Osteocyte (in vitro differentiated cells): ENCODE measurements at regions not wholly inside any gene's neighbourhood (a gene's known extent, or its start where the extent isn't known, plus 50 kb on each side); places are given as distances from the start of the nearest gene placed in this dataset.
A peak's percentile ranks its signal among the peaks of the same experiment; 100 is the strongest.
"Not testable (repeated sequence)": the region's sequence is repeated elsewhere in the genome, so short reads cannot be mapped to it uniquely, and the experiment has no call there.

Experiments used
- DNase-seq: peaks from one replicate; pipeline ENCODE4 v3.0.0; 2021; ENCODE audit warnings: mixed read lengths; ENCODE audit not compliant: unreplicated experiment; ENCODE audit errors: extremely low spot score
- H3K27ac Mint-ChIP-seq: one replicate; pipeline ENCODE4 v1.8.0; 2021; ENCODE audit warnings: mild to moderate bottlenecking, mixed read lengths; ENCODE audit not compliant: unreplicated experiment
- H3K27me3 Mint-ChIP-seq: one replicate; pipeline ENCODE4 v1.8.0; 2021; ENCODE audit warnings: mixed read lengths; ENCODE audit not compliant: unreplicated experiment
- H3K36me3 Mint-ChIP-seq: one replicate; pipeline ENCODE4 v1.8.0; 2021; ENCODE audit warnings: mixed read lengths; ENCODE audit not compliant: unreplicated experiment
- H3K4me1 Mint-ChIP-seq: one replicate; pipeline ENCODE4 v1.8.0; 2021; ENCODE audit warnings: mixed read lengths; ENCODE audit not compliant: unreplicated experiment
- H3K4me3 Mint-ChIP-seq: one replicate; pipeline ENCODE4 v1.8.0; 2021; ENCODE audit warnings: mild to moderate bottlenecking, moderate library complexity, mixed read lengths; ENCODE audit not compliant: unreplicated experiment
- H3K9me3 Mint-ChIP-seq: one replicate; pipeline ENCODE4 v1.8.0; 2021; ENCODE audit warnings: mixed read lengths; ENCODE audit not compliant: unreplicated experiment
- TF ChIP-seq, protein P1 (sequence below): fragments of 200-600 bp; sonication (generic); IDR thresholded peaks from 2 replicates; pipeline ENCODE4 v1.5.0; 2021; ENCODE audit warnings: antibody characterized with exemption, mild to moderate bottlenecking, moderate library complexity

DNA sequence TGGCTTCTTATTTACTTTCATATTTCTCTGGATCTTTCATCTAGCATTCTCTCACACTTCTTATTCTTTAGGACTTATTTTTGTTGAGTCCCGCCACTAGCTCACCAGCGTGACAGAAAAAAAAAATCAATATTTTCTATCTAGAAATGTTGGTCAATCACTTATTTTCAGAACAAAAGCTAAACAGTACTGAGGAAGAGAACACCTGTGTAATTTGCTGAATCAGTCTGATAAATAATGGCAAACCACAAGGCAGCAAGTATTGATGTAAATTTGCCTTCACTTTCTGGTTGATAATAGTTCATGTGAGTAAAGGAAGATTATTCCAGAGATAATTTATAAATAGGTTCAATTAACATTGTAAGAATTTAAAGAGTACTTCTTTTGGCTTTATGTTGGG lies 179.2 kb downstream of the BCHE start:
- Mint-ChIP-seq H3K4me3 (no peak overlapping the region), H3K36me3 (no peaks in the 10 kb centered on the region), H3K9me3 (no peaks in the 10 kb centered on the region), H3K27ac (no peak overlapping the region), H3K4me1 (no peaks in the 10 kb centered on the region), H3K27me3 (no peaks in the 10 kb centered on the region)
- DNase-seq, result no peak
- TF ChIP-seq, protein P1, sequence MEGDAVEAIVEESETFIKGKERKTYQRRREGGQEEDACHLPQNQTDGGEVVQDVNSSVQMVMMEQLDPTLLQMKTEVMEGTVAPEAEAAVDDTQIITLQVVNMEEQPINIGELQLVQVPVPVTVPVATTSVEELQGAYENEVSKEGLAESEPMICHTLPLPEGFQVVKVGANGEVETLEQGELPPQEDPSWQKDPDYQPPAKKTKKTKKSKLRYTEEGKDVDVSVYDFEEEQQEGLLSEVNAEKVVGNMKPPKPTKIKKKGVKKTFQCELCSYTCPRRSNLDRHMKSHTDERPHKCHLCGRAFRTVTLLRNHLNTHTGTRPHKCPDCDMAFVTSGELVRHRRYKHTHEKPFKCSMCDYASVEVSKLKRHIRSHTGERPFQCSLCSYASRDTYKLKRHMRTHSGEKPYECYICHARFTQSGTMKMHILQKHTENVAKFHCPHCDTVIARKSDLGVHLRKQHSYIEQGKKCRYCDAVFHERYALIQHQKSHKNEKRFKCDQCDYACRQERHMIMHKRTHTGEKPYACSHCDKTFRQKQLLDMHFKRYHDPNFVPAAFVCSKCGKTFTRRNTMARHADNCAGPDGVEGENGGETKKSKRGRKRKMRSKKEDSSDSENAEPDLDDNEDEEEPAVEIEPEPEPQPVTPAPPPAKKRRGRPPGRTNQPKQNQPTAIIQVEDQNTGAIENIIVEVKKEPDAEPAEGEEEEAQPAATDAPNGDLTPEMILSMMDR, result no peak

DNA sequence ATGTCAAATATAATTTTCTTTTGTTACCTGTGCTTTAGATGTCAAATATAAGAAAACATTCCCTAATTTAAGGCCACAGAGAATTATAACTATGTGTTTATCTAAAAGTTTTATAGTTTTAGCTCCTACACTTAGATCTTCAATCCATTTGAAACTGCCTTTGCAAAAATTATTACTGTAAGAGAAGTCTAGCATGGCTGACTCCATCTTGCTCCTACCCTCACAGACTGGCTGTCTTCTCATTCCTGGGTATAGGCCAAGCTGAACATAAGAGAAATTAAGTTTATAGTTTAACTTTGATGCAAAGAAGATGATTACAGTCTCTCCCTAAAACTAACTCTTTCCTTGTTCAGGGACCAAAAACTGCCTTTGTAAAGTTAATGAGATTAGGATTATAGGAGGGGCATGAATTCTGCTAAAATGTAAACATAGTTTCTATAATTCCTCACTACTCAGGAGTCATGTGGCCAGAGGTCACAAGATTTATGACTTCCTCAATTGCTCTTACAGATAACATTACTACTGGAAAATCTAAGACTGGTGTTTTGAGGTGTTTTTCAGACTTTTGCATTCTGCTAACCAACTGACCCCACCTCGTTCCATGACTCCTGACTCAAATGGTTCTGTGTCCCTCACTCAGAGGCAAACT lies 184.0 kb downstream of the BCHE start:
- H3K4me3 Mint-ChIP-seq, result no peak overlapping the region
- TF ChIP-seq, protein P1, result no peak
- H3K9me3 Mint-ChIP-seq, result no peaks in the 10 kb centered on the region

GRCh38 chr3:165649282-165649681 lies 187.9 kb downstream of the BCHE start:
- not testable (repeated sequence) for H3K27me3 Mint-ChIP-seq, H3K4me3 Mint-ChIP-seq, H3K27ac Mint-ChIP-seq, H3K9me3 Mint-ChIP-seq, DNase-seq, H3K4me1 Mint-ChIP-seq, H3K36me3 Mint-ChIP-seq

More for the DNA sequence above, 184.0 kb downstream of the BCHE start:
- Mint-ChIP-seq H3K4me1 (no peaks in the 10 kb centered on the region), H3K27me3 (no peaks in the 10 kb centered on the region), H3K27ac (no peak overlapping the region), H3K36me3 (no peaks in the 10 kb centered on the region)
- DNase-seq, result no peak

- DNase-seq, result no peak
- no peak overlapping the region for H3K4me3 Mint-ChIP-seq
- H3K27me3 Mint-ChIP-seq, result no peaks in the 10 kb centered on the region
- no peak overlapping the region for H3K27ac Mint-ChIP-seq
- peaks cover 23% of the 10 kb centered on the region for H3K4me1 Mint-ChIP-seq
- TF ChIP-seq, protein P1, result no peak
- no peaks in the 10 kb centered on the region for H3K9me3 Mint-ChIP-seq
- no peaks in the 10 kb centered on the region for H3K36me3 Mint-ChIP-seq
These were observed 192.0 kb downstream of the BCHE start for GRCh38 chr3:165645191-165645590.

- no peak for DNase-seq
- TF ChIP-seq, protein P1, result no peak
- Mint-ChIP-seq H3K4me3 (no peak overlapping the region), H3K36me3 (no peaks in the 10 kb centered on the region), H3K9me3 (no peaks in the 10 kb centered on the region), H3K27me3 (no peaks in the 10 kb centered on the region), H3K27ac (no peak overlapping the region), H3K4me1 (peaks cover 23% of the 10 kb centered on the region)
These were observed 192.9 kb downstream of the BCHE start for GRCh38 chr3:165644331-165644730.

- Mint-ChIP-seq H3K27me3 (no peaks in the 10 kb centered on the region), H3K36me3 (no peaks in the 10 kb centered on the region), H3K4me3 (no peak overlapping the region), H3K4me1 (peaks cover 23% of the 10 kb centered on the region), H3K9me3 (no peaks in the 10 kb centered on the region), H3K27ac (peak overlapping the region; percentile 93)
- DNase-seq, result no peak
- TF ChIP-seq, protein P1, result no peak
These were observed 193.8 kb downstream of the BCHE start for GRCh38 chr3:165643425-165643824.
